KG1 (cell line): ENCODE measurements at regions not wholly inside any gene's neighbourhood (a gene's known extent, or its start where the extent isn't known, plus 50 kb on each side); places are given as distances from the start of the nearest gene placed in this dataset.
"Not testable (repeated sequence)": the region's sequence is repeated elsewhere in the genome, so short reads cannot be mapped to it uniquely, and the experiment has no call there.

Source experiments
- DNase-seq: peaks from one replicate; lab custom pipeline; 2025; lab: John Stamatoyannopoulos, UW

- DNase-seq, result no peak
Observed at GRCh38 chr2:60357996-60358395, 195.5 kb downstream of the BCL11A start.

- no peak for DNase-seq
Observed at GRCh38 chr2:60356346-60356745, 197.1 kb downstream of the BCL11A start.

- DNase-seq, result peak; percentile 44
Observed at GRCh38 chr2:60355849-60356261, 197.6 kb downstream of the BCL11A start.

GRCh38 chr2:60354713-60355112 is 198.7 kb downstream of the BCL11A start:
- no peak for DNase-seq

- DNase-seq, result no peak
Observed at GRCh38 chr2:60353863-60354262, 199.6 kb downstream of the BCL11A start.

GRCh38 chr2:60353406-60353800 is 200.1 kb downstream of the BCL11A start:
- no peak for DNase-seq

GRCh38 chr2:60352491-60353405 is 200.7 kb downstream of the BCL11A start:
- no peak for DNase-seq

- no peak for DNase-seq
Observed at GRCh38 chr2:60351802-60352201, 201.7 kb downstream of the BCL11A start.

- no peak for DNase-seq
Observed at GRCh38 chr2:60351321-60351720, 202.1 kb downstream of the BCL11A start.

- no peak for DNase-seq
Observed at GRCh38 chr2:60350791-60351190, 202.7 kb downstream of the BCL11A start.

- no peak for DNase-seq
Observed at GRCh38 chr2:60347781-60348180, 205.7 kb downstream of the BCL11A start.

- not testable (repeated sequence) for DNase-seq
Observed at GRCh38 chr2:60342491-60342890, 211.0 kb downstream of the BCL11A start.

- no peak for DNase-seq
Observed at GRCh38 chr2:60341151-60341550, 212.3 kb downstream of the BCL11A start.

GRCh38 chr2:60339286-60339685 is 214.2 kb downstream of the BCL11A start:
- no peak for DNase-seq

- no peak for DNase-seq
Observed at GRCh38 chr2:60337142-60337497, 216.3 kb downstream of the BCL11A start.

GRCh38 chr2:60336442-60337141 is 216.9 kb downstream of the BCL11A start:
- no peak for DNase-seq

- no peak for DNase-seq
Observed at GRCh38 chr2:60335533-60336237, 217.8 kb downstream of the BCL11A start.

GRCh38 chr2:60334610-60335009 is 218.8 kb downstream of the BCL11A start:
- no peak for DNase-seq

GRCh38 chr2:60333264-60333663 is 220.2 kb downstream of the BCL11A start:
- no peak for DNase-seq

GRCh38 chr2:60331115-60331809 is 222.2 kb downstream of the BCL11A start:
- DNase-seq, result no peak

GRCh38 chr2:60329225-60329624 is 224.2 kb downstream of the BCL11A start:
- DNase-seq, result no peak

- no peak for DNase-seq
Observed at GRCh38 chr2:60324536-60324935, 228.9 kb downstream of the BCL11A start.
